MM.1S (cell line): ENCODE measurements at regions not wholly inside any gene's neighbourhood (a gene's known extent, or its start where the extent isn't known, plus 50 kb on each side); places are given as distances from the start of the nearest gene placed in this dataset.

Experiments used
- DNase-seq: peaks from one replicate; pipeline ENCODE4 v3.0.0-alpha.2; 2015
- H2AFZ ChIP-seq: fragments of 300-600 bp; sonication (generic); 2 replicates; pipeline ENCODE4 v1.6.0; 2016; ENCODE audit warnings: antibody characterized with exemption, low read length
- H3F3A ChIP-seq: fragments of 300-600 bp; sonication (generic); 2 replicates; pipeline ENCODE4 v1.6.1; 2016; ENCODE audit warnings: mild to moderate bottlenecking, antibody characterized with exemption, low read length, moderate library complexity, mixed read lengths; ENCODE audit not compliant: insufficient read depth
- H3K27ac ChIP-seq: fragments of 300-600 bp; sonication (generic); 2 replicates; pipeline ENCODE4 v1.5.1; 2016; ENCODE audit warnings: mild to moderate bottlenecking, low read length
- H3K27me3 ChIP-seq: fragments of 300-600 bp; sonication (generic); replicated peaks from 2 replicates; pipeline ENCODE4 v1.6.0; 2016; ENCODE audit warnings: low read length; ENCODE audit not compliant: insufficient read depth
- H3K36me3 ChIP-seq: fragments of 300-600 bp; sonication (generic); replicated peaks from 2 replicates; pipeline ENCODE4 v1.6.1; 2016; ENCODE audit warnings: mild to moderate bottlenecking, low read length, mixed read lengths; ENCODE audit not compliant: insufficient read depth
- H3K4me1 ChIP-seq: fragments of 300-600 bp; sonication (generic); 2 replicates; pipeline ENCODE4 v1.6.1; 2016; ENCODE audit warnings: low read length, mixed read lengths
- H3K4me2 ChIP-seq: fragments of 300-600 bp; sonication (generic); 2 replicates; pipeline ENCODE4 v1.6.0; 2016; ENCODE audit warnings: low read depth, low read length
- H3K4me3 ChIP-seq: fragments of 300-600 bp; sonication (generic); 2 replicates; pipeline ENCODE4 v1.5.1; 2016; ENCODE audit warnings: low read length, mixed read lengths
- H3K79me2 ChIP-seq: fragments of 300-600 bp; sonication (generic); 2 replicates; pipeline ENCODE4 v1.6.1; 2016; ENCODE audit warnings: mixed run types, low read length, mixed read lengths
- H3K9ac ChIP-seq: fragments of 300-600 bp; sonication (generic); 2 replicates; pipeline ENCODE4 v1.6.1; 2016; ENCODE audit warnings: low read length, mixed read lengths
- H3K9me2 ChIP-seq: fragments of 300-600 bp; sonication (generic); replicated peaks from 2 replicates; pipeline ENCODE4 v1.6.1; 2016; ENCODE audit warnings: mild to moderate bottlenecking, low read length, mixed read lengths; ENCODE audit not compliant: insufficient read depth
- H3K9me3 ChIP-seq: fragments of 300-600 bp; sonication (generic); replicated peaks from 2 replicates; pipeline ENCODE4 v1.6.1; 2016; ENCODE audit warnings: mild to moderate bottlenecking, low read length, mixed read lengths; ENCODE audit not compliant: insufficient read depth
- H4K20me1 ChIP-seq: fragments of 300-600 bp; sonication (generic); 2 replicates; pipeline ENCODE4 v1.6.1; 2016; ENCODE audit warnings: mild to moderate bottlenecking, low read length, moderate library complexity, mixed read lengths; ENCODE audit not compliant: insufficient read depth
- CTCF ChIP-seq: fragments of 300-600 bp; sonication (generic); IDR thresholded peaks from 2 replicates; pipeline ENCODE4 v1.5.1; 2016; ENCODE audit warnings: antibody characterized with exemption, low read length, mixed read lengths
- EZH2 ChIP-seq: fragments of 300-600 bp; sonication (generic); optimal IDR thresholded peaks from 2 replicates; pipeline ENCODE3; 2017; ENCODE audit warnings: low read depth, mild to moderate bottlenecking, antibody characterized with exemption, low read length, mixed read lengths
- EZH2phosphoT487 ChIP-seq: fragments of 300-600 bp; sonication (generic); IDR thresholded peaks from 2 replicates; pipeline ENCODE4 v1.6.1; 2018; ENCODE audit warnings: antibody characterized with exemption, low read length

- no peak overlapping the region for H3K4me2 ChIP-seq
- no peak overlapping the region for H3K4me3 ChIP-seq
- H4K20me1 ChIP-seq, result no peaks in the 10 kb centered on the region
- H3K9me3 ChIP-seq, result no peaks in the 10 kb centered on the region
- no peak overlapping the region for H2AFZ ChIP-seq
- no peak overlapping the region for H3K9ac ChIP-seq
- H3K27me3 ChIP-seq, result no peaks in the 10 kb centered on the region
- H3K79me2 ChIP-seq, result no peaks in the 10 kb centered on the region
- TF ChIP-seq EZH2, result no peak
- no peak for TF ChIP-seq CTCF
- no peak for TF ChIP-seq EZH2phosphoT487
- H3F3A ChIP-seq, result no peaks in the 10 kb centered on the region
- H3K27ac ChIP-seq, result no peak overlapping the region
- H3K36me3 ChIP-seq, result no peaks in the 10 kb centered on the region
- no peak for DNase-seq
- H3K9me2 ChIP-seq, result no peaks in the 10 kb centered on the region
- no peaks in the 10 kb centered on the region for H3K4me1 ChIP-seq
Measured at GRCh38 chr15:26443321-26443720, 329.5 kb downstream of the GABRB3 start.

- Histone ChIP-seq H3K36me3 (no peaks in the 10 kb centered on the region), H4K20me1 (no peaks in the 10 kb centered on the region), H3K4me1 (no peaks in the 10 kb centered on the region), H3K9me3 (no peaks in the 10 kb centered on the region), H3K27me3 (no peaks in the 10 kb centered on the region), H3K27ac (no peak overlapping the region), H3F3A (no peaks in the 10 kb centered on the region), H3K9ac (no peak overlapping the region), H3K9me2 (no peaks in the 10 kb centered on the region), H3K4me2 (no peak overlapping the region), H3K79me2 (no peaks in the 10 kb centered on the region), H2AFZ (no peak overlapping the region), H3K4me3 (no peak overlapping the region)
- no peak for TF ChIP-seq CTCF
- DNase-seq, result no peak
Measured at GRCh38 chr15:26442680-26443079, 330.2 kb downstream of the GABRB3 start.

- no peaks in the 10 kb centered on the region for H3K9me3 ChIP-seq
- no peaks in the 10 kb centered on the region for H4K20me1 ChIP-seq
- no peak overlapping the region for H2AFZ ChIP-seq
- H3K36me3 ChIP-seq, result no peaks in the 10 kb centered on the region
- H3K27ac ChIP-seq, result no peak overlapping the region
- DNase-seq, result no peak
- no peaks in the 10 kb centered on the region for H3K79me2 ChIP-seq
- H3K4me2 ChIP-seq, result no peak overlapping the region
- H3K27me3 ChIP-seq, result no peaks in the 10 kb centered on the region
- H3K9me2 ChIP-seq, result no peaks in the 10 kb centered on the region
- H3F3A ChIP-seq, result no peaks in the 10 kb centered on the region
- H3K9ac ChIP-seq, result no peak overlapping the region
- no peaks in the 10 kb centered on the region for H3K4me1 ChIP-seq
- TF ChIP-seq EZH2phosphoT487, result no peak
- no peak for TF ChIP-seq CTCF
- no peak for TF ChIP-seq EZH2
- H3K4me3 ChIP-seq, result no peak overlapping the region
Measured at GRCh38 chr15:26439681-26440080, 333.2 kb downstream of the GABRB3 start.

- no peaks in the 10 kb centered on the region for H3K4me1 ChIP-seq
- no peak overlapping the region for H3K4me2 ChIP-seq
- no peaks in the 10 kb centered on the region for H3K36me3 ChIP-seq
- H3K27ac ChIP-seq, result no peak overlapping the region
- no peaks in the 10 kb centered on the region for H4K20me1 ChIP-seq
- no peaks in the 10 kb centered on the region for H3K79me2 ChIP-seq
- no peak overlapping the region for H3K9ac ChIP-seq
- no peaks in the 10 kb centered on the region for H3K9me3 ChIP-seq
- H2AFZ ChIP-seq, result no peak overlapping the region
- no peaks in the 10 kb centered on the region for H3K9me2 ChIP-seq
- H3K27me3 ChIP-seq, result no peaks in the 10 kb centered on the region
- no peak for DNase-seq
- TF ChIP-seq EZH2 (no peak), CTCF (no peak), EZH2phosphoT487 (no peak)
- H3F3A ChIP-seq, result no peaks in the 10 kb centered on the region
- no peak overlapping the region for H3K4me3 ChIP-seq
Measured at GRCh38 chr15:26438718-26439117, 334.1 kb downstream of the GABRB3 start.
